ENCODE measurements at regions not wholly inside any gene's neighbourhood (a gene's known extent, or its start where the extent isn't known, plus 50 kb on each side); places are given as distances from the start of the nearest gene placed in this dataset.

DNA sequence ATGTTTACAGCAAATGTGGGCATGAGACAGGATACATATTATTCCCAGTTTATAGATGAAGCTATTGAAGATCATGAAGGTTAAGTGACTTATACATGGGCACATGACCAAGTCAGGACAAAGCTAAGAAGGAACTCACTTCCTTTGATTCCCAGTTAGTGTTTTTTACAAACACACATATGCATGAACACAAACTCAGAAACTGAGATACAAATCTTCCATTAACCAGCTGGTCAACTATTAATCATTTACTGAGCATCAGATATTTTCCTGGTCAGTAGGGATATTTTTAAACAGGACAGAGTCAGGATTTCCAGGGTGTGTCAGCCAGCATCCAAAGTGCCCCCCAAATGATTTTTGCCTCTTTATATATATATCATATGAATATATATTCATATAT lies 222.2 kb downstream of the OGFRL1 start:
- no peak for TF ChIP-seq POLR2AphosphoS5 (IDR thresholded peaks at IDR 0.05)
- TF ChIP-seq, protein P1, sequence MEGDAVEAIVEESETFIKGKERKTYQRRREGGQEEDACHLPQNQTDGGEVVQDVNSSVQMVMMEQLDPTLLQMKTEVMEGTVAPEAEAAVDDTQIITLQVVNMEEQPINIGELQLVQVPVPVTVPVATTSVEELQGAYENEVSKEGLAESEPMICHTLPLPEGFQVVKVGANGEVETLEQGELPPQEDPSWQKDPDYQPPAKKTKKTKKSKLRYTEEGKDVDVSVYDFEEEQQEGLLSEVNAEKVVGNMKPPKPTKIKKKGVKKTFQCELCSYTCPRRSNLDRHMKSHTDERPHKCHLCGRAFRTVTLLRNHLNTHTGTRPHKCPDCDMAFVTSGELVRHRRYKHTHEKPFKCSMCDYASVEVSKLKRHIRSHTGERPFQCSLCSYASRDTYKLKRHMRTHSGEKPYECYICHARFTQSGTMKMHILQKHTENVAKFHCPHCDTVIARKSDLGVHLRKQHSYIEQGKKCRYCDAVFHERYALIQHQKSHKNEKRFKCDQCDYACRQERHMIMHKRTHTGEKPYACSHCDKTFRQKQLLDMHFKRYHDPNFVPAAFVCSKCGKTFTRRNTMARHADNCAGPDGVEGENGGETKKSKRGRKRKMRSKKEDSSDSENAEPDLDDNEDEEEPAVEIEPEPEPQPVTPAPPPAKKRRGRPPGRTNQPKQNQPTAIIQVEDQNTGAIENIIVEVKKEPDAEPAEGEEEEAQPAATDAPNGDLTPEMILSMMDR (IDR thresholded peaks at IDR 0.05): no peak

All from breast epithelium (tissue), 3 donors.